HG02970 (cell line): ENCODE measurements at regions not wholly inside any gene's neighbourhood (a gene's known extent, or its start where the extent isn't known, plus 50 kb on each side); places are given as distances from the start of the nearest gene placed in this dataset.

Experiments used
- ATAC-seq: cut with Tn5 transposase; IDR thresholded peaks from one replicate; pipeline ENCODE4 v1.9.1; 2021; ENCODE audit warnings: mild to moderate bottlenecking, moderate library complexity, moderate number of reproducible peaks; ENCODE audit not compliant: unreplicated experiment, low FRiP score

- no peak for ATAC-seq
These were observed 157.7 kb upstream of the B3GAT2 start for GRCh38 chr6:71114544-71114943.

GRCh38 chr6:71114986-71115385, 158.1 kb upstream of the B3GAT2 start:
- ATAC-seq = no peak

GRCh38 chr6:71119560-71119959, 162.7 kb upstream of the B3GAT2 start:
- ATAC-seq = no peak

GRCh38 chr6:71123051-71123450, 165.6 kb upstream of the OGFRL1 start:
- ATAC-seq = no peak

GRCh38 chr6:71124340-71124739, 164.3 kb upstream of the OGFRL1 start:
- ATAC-seq = no peak

GRCh38 chr6:71125216-71125615, 163.4 kb upstream of the OGFRL1 start:
- no peak for ATAC-seq

- no peak for ATAC-seq
These were observed 162.1 kb upstream of the OGFRL1 start for GRCh38 chr6:71126506-71126905.

GRCh38 chr6:71127374-71127773, 161.2 kb upstream of the OGFRL1 start:
- no peak for ATAC-seq

GRCh38 chr6:71130277-71130676, 158.3 kb upstream of the OGFRL1 start:
- no peak for ATAC-seq

GRCh38 chr6:71134929-71135642, 153.5 kb upstream of the OGFRL1 start:
- ATAC-seq = no peak

GRCh38 chr6:71137973-71138372, 150.6 kb upstream of the OGFRL1 start:
- ATAC-seq = no peak

- ATAC-seq = no peak
These were observed 150.2 kb upstream of the OGFRL1 start for GRCh38 chr6:71138376-71138775.

- no peak for ATAC-seq
These were observed 149.4 kb upstream of the OGFRL1 start for GRCh38 chr6:71139249-71139648.

GRCh38 chr6:71153755-71154325, 134.8 kb upstream of the OGFRL1 start:
- ATAC-seq = no peak

GRCh38 chr6:71157345-71157744, 131.3 kb upstream of the OGFRL1 start:
- ATAC-seq = no peak

GRCh38 chr6:71164890-71165289, 123.7 kb upstream of the OGFRL1 start:
- no peak for ATAC-seq

- no peak for ATAC-seq
These were observed 120.3 kb upstream of the OGFRL1 start for GRCh38 chr6:71168233-71168765.

- ATAC-seq = no peak
These were observed 117.0 kb upstream of the OGFRL1 start for GRCh38 chr6:71171497-71172070.

GRCh38 chr6:71179249-71179885, 109.2 kb upstream of the OGFRL1 start:
- ATAC-seq = no peak

- no peak for ATAC-seq
These were observed 107.0 kb upstream of the OGFRL1 start for GRCh38 chr6:71181565-71181964.

- ATAC-seq = no peak
These were observed 101.5 kb upstream of the OGFRL1 start for GRCh38 chr6:71187141-71187540.
